ENCODE measurements at regions not wholly inside any gene's neighbourhood (a gene's known extent, or its start where the extent isn't known, plus 50 kb on each side); places are given as distances from the start of the nearest gene placed in this dataset.
"Not testable (repeated sequence)": the region's sequence is repeated elsewhere in the genome, so short reads cannot be mapped to it uniquely, and the experiment has no call there.

- H3K4me2 ChIP-seq (ENCODE audit: insufficient read depth in 1 of 2, low read depth in 2 of 2, low read length in 2 of 2); H3K4me3 ChIP-seq (ENCODE audit: extremely low read depth in 1 of 4, insufficient read depth in 2 of 4, low read depth in 3 of 4, low read length in 4 of 4); H3K27ac ChIP-seq (ENCODE audit: low read depth, low read length); POLR2A ChIA-PET (ENCODE audit: partially characterized antibody); H2BK20ac ChIP-seq (ENCODE audit: low read length); H4K5ac ChIP-seq (ENCODE audit: insufficient read length, low read depth, low read length); H2BK120ac ChIP-seq (replicated peaks; ENCODE audit: low read depth, low read length); H3K9ac ChIP-seq (replicated peaks in 1 of 4; ENCODE audit: extremely low read depth in 1 of 4, low read depth in 3 of 4, low read length in 3 of 4); H4K8ac ChIP-seq (ENCODE audit: extremely low read depth, insufficient read depth, low read length); FAIRE-seq; H3K4ac ChIP-seq (replicated peaks; ENCODE audit: insufficient read length, low read depth, low read length); H3K36me3 ChIP-seq (ENCODE audit: control insufficient read depth in 2 of 4, insufficient read depth in 4 of 4, low read length in 3 of 4); H3K79me2 ChIP-seq (ENCODE audit: control insufficient read depth in 1 of 2, insufficient read depth in 2 of 2, low read length in 2 of 2); H2AFZ ChIP-seq (ENCODE audit: low read length); H3K14ac ChIP-seq (ENCODE audit: insufficient read length); DNase-seq (ENCODE audit: low read depth in 1 of 2, low spot score in 2 of 2); H3K56ac ChIP-seq (replicated peaks; ENCODE audit: insufficient read length, low read depth, low read length); H2BK12ac ChIP-seq (ENCODE audit: low read depth, low read length); H2BK15ac ChIP-seq (ENCODE audit: low read length); CTCF ChIA-PET (ENCODE audit: partially characterized antibody); H3K79me1 ChIP-seq (ENCODE audit: low read depth, low read length); H4K20me1 ChIP-seq (replicated peaks in 1 of 2; ENCODE audit: control insufficient read depth in 1 of 2, insufficient read depth in 2 of 2, low read length in 2 of 2); H3K18ac ChIP-seq (ENCODE audit: extremely low read depth, low read length); H3K27me3 ChIP-seq (replicated peaks in 1 of 4; ENCODE audit: control insufficient read depth in 3 of 4, extremely low read depth in 1 of 4, insufficient read depth in 3 of 4, low read length in 3 of 4); H2AK5ac ChIP-seq (ENCODE audit: low read depth, low read length); H3K23me2 ChIP-seq (ENCODE audit: low read depth, low read length); H3K23ac ChIP-seq (ENCODE audit: insufficient read length); H4K91ac ChIP-seq (replicated peaks; ENCODE audit: insufficient read length, low read length); H3K9me3 ChIP-seq (ENCODE audit: insufficient read depth in 2 of 2, low read depth in 1 of 2, low read length in 1 of 2); H2BK5ac ChIP-seq (ENCODE audit: low read depth, low read length); H3K4me1 ChIP-seq (replicated peaks in 1 of 4; ENCODE audit: control insufficient read depth in 3 of 4, insufficient read depth in 4 of 4, low read length in 3 of 4): not testable (repeated sequence)
- 59% methylated on average over 3 of the region's 3 CpGs; no CpG with 5 or more reads in 1 of the 2 experiments for WGBS, 2 experiments (ENCODE audit: extremely low coverage in 1 of 2, insufficient coverage in 1 of 2, insufficient read length in 1 of 2, insufficient replicate concordance in 2 of 2, low coverage in 1 of 2, low lambda C conversion rate in 2 of 2, missing lambda C conversion rate in 1 of 2)
Measured at GRCh38 chr14:19180881-19181280, 213.6 kb downstream of the POTEM start.

- H4K5ac ChIP-seq (ENCODE audit: insufficient read length, low read depth, low read length); H4K91ac ChIP-seq (replicated peaks; ENCODE audit: insufficient read length, low read length); H3K27me3 ChIP-seq (replicated peaks in 1 of 4; ENCODE audit: control insufficient read depth in 3 of 4, extremely low read depth in 1 of 4, insufficient read depth in 3 of 4, low read length in 3 of 4); H2BK15ac ChIP-seq (ENCODE audit: low read length); H3K79me1 ChIP-seq (ENCODE audit: low read depth, low read length); H3K27ac ChIP-seq (ENCODE audit: low read depth, low read length); H3K79me2 ChIP-seq (ENCODE audit: control insufficient read depth in 1 of 2, insufficient read depth in 2 of 2, low read length in 2 of 2); H4K8ac ChIP-seq (ENCODE audit: extremely low read depth, insufficient read depth, low read length); CTCF ChIA-PET (ENCODE audit: partially characterized antibody); H2BK20ac ChIP-seq (ENCODE audit: low read length); H2BK5ac ChIP-seq (ENCODE audit: low read depth, low read length); POLR2A ChIA-PET (ENCODE audit: partially characterized antibody); H3K14ac ChIP-seq (ENCODE audit: insufficient read length); H3K18ac ChIP-seq (ENCODE audit: extremely low read depth, low read length); H2AFZ ChIP-seq (ENCODE audit: low read length); H3K4ac ChIP-seq (replicated peaks; ENCODE audit: insufficient read length, low read depth, low read length); H2BK120ac ChIP-seq (replicated peaks; ENCODE audit: low read depth, low read length); H3K4me2 ChIP-seq (ENCODE audit: insufficient read depth in 1 of 2, low read depth in 2 of 2, low read length in 2 of 2); DNase-seq (ENCODE audit: low read depth in 1 of 2, low spot score in 2 of 2); H2AK5ac ChIP-seq (ENCODE audit: low read depth, low read length); H3K36me3 ChIP-seq (ENCODE audit: control insufficient read depth in 2 of 4, insufficient read depth in 4 of 4, low read length in 3 of 4); H3K4me1 ChIP-seq (replicated peaks in 1 of 4; ENCODE audit: control insufficient read depth in 3 of 4, insufficient read depth in 4 of 4, low read length in 3 of 4); H4K20me1 ChIP-seq (replicated peaks in 1 of 2; ENCODE audit: control insufficient read depth in 1 of 2, insufficient read depth in 2 of 2, low read length in 2 of 2); H3K4me3 ChIP-seq (ENCODE audit: extremely low read depth in 1 of 4, insufficient read depth in 2 of 4, low read depth in 3 of 4, low read length in 4 of 4); H2BK12ac ChIP-seq (ENCODE audit: low read depth, low read length); H3K23ac ChIP-seq (ENCODE audit: insufficient read length); H3K23me2 ChIP-seq (ENCODE audit: low read depth, low read length); H3K56ac ChIP-seq (replicated peaks; ENCODE audit: insufficient read length, low read depth, low read length); H3K9ac ChIP-seq (replicated peaks in 1 of 4; ENCODE audit: extremely low read depth in 1 of 4, low read depth in 3 of 4, low read length in 3 of 4); FAIRE-seq: not testable (repeated sequence)
- peaks cover 8 to 19% of the 10 kb centered on the region in 2 experiments; a peak in 2 of 4 replicates for H3K9me3 ChIP-seq (ENCODE audit: insufficient read depth in 2 of 2, low read depth in 1 of 2, low read length in 1 of 2)
- WGBS, 2 experiments (ENCODE audit: extremely low coverage in 1 of 2, insufficient coverage in 1 of 2, insufficient read length in 1 of 2, insufficient replicate concordance in 2 of 2, low coverage in 1 of 2, low lambda C conversion rate in 2 of 2, missing lambda C conversion rate in 1 of 2) = 100% methylated on average over 1 of the region's 4 CpGs; no CpG with 5 or more reads in 1 of the 2 experiments
Measured at GRCh38 chr14:19195146-19195545, 227.9 kb downstream of the POTEM start.
